HG02938 (cell line): ENCODE measurements at regions not wholly inside any gene's neighbourhood (a gene's known extent, or its start where the extent isn't known, plus 50 kb on each side); places are given as distances from the start of the nearest gene placed in this dataset.
"Not testable (repeated sequence)": the region's sequence is repeated elsewhere in the genome, so short reads cannot be mapped to it uniquely, and the experiment has no call there.

Experiments used
- ATAC-seq: cut with Tn5 transposase; IDR thresholded peaks from one replicate; pipeline ENCODE4 v1.9.1; 2021; ENCODE audit warnings: mild to moderate bottlenecking, moderate library complexity; ENCODE audit not compliant: unreplicated experiment

GRCh38 chr4:29704059-29704458 is 1016.1 kb upstream of the PCDH7 start:
- no peak for ATAC-seq

DNA sequence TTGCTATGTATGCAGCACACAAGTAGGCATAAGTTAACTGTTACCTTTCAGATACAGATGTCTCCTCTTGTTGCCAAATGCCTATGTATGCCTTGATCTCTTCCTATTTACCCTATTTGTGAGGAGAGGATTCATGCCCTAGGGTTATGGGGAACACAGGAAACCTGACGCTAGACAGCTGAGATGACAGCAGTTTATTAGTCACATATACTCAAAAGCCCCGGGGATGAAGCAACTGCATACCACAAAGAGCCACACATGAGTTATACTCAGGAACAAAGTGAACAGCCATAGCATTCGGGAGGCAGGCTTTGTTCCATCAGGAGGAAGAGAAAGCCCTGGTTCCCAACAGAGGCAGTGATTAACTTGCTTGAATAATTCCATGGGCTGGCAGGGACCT is 1011.7 kb upstream of the PCDH7 start:
- no peak for ATAC-seq

DNA sequence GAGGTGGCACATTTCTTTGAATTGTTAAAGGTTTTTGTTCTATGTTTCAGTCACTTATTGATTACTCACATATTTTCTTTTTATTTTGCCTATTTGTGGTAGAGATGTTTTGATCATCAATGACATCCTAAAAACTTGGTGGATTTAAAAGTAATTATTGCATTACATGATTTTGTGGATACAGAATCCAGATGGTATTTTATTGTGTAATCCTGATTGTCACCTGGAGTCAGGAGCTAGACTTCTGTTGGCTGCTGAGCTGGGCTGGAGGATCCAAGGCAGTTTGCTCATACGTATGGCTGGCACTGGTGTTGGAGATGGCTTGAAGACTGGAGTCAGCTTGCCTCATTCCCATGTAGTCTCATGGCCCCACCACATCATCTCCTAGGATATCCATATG is 1009.6 kb upstream of the PCDH7 start:
- ATAC-seq, result no peak

GRCh38 chr4:29711226-29711625 is 1008.9 kb upstream of the PCDH7 start:
- no peak for ATAC-seq

DNA sequence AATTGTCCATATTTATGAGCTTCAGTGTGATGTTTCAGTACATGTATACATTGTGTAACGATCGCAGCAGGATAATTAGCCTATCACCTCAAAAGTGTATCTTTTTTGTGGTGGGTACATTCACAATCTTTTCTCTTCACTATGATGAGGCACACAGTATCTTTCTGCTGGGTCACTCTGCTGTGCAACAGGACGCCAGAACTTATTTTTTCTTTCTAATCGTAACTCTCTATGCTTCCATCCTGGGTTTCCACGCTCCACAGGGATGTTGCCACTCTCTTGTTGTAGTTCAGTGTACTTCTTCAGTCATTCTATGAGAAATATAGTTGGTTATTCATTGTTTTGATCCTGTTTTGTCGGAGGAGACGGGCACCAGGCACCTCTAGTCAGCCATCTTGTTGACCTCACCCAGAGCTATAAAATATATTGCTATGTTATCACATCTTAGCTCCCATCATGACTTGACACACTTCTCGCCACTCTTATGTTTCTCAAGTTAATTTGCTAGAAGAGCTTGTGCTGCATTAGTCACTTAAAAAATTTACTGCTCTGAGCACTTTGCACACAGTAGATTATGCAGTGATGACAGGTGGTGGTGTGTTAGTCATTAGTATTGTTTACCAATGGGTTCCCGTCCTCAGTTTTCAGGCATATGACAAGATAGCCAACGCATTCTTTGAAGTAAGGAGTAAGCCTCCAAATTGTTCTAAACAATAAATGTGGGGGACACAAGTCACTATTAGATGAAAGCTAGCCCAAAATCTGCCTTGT is 1002.7 kb upstream of the PCDH7 start:
- no peak for ATAC-seq

DNA sequence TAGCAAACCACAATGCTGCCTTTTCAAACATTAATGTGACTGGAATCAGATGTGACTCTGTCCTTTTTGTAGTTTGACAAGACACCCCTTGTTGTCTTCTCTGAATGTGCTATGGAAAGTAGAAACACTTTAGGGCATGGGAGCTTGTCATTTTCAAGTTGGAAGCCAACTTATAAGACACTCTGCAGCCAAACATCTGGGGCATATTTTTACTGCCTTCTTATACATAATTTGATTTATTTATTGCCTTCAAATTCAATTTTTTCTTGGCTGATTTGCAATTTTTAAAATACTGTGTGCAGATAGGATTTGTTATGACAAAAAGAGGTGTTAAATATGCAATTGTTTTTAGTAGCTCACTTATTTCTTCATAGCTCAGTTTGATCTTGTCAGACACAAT is 1002.0 kb upstream of the PCDH7 start:
- no peak for ATAC-seq

- no peak for ATAC-seq
Measured at GRCh38 chr4:29722253-29722652, 997.9 kb upstream of the PCDH7 start.

DNA sequence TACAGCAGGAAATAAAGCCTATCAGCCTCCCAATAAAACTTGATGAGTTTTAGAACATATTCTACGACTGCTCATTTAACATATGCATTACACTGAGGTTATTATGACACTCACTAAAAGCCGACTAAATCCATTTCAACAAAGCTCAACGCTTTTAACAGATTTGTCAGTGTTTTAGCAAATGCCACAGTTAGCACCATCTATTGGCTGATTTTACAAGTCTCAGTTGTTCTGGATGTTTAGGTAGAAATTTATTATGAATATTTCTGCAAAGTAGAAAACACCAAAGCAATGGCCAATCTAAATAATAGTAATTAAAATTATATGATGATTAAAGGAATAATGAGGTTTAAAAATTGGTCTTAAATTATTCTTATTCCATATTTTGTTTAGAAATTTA is 993.2 kb upstream of the PCDH7 start:
- ATAC-seq, result no peak

DNA sequence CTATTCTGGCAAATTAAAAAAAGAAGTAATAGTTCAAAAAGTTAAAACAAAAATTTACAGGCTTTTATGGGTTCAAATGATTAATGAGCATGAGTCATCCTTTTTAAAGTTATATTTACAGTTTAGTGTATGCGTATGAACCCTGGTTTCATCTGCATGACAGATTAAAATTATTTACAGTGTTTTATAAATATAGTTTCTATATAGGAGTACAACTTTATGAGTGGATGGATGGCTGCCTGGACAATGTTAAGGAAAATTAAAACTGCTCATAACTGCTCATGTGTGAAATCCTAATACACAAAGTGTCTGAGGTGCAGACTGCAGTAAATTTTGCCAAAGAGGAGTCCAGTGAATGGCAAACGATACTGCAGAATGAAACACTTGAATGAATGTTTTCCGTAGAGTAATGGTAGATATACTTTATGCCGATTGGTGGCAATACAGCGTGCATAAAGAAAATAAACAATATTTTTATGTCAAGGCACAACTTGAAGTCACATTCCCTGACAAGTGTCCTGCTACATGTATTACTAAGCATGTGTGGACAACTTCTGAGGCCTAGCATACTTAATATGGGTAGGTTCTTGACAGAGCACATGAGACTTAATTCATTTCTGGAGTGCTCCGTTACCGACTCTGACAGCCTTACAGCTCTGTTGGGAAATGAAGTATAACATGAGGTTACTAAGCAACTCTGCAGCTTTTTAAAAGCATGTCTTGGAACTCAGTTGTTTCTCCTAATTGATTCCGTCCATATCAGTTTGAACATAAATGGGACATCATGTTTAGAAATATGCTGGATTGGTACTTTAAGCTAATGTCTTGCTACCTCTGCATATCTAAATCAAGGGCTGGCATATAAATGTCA is 985.6 kb upstream of the PCDH7 start:
- no peak for ATAC-seq

DNA sequence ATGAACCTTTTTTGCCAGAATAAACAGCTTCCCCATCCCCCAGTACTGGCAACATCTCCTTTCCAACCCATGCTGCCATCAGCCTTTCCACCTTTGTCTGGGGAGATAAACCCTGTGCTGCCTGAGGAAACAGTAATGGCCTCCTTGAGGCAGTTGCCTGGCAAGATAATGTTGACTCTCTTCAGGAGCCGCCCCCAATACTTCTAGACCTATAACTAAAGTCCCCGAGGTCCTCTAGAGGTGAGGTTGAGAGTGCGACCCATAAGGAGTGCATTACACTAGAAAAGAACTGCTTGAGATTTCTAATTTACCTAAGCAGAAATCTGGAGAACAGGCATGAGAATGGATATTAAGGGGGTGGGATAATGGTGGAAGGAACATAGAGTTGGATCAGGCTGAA is 963.2 kb upstream of the PCDH7 start:
- no peak for ATAC-seq

- ATAC-seq, result no peak
Measured at GRCh38 chr4:29762151-29762550, 958.0 kb upstream of the PCDH7 start.

DNA sequence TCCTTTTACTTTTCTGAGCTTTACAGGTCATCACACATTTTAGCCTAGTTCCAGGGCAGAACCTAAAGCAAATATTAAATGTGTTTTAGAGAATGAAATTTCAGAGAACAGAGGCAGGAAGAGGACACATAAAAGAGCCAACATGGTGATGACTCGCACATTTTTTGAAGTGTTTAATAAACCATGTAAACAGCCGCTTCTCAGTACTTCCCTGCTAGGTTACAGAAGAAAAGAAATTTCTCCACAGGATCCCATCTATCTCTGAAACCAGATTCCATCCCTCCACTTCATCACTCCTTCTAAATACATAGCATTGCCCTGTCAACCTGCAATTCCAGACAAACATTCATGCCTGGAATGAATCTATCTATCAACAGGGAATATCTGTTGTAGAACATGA is 949.5 kb upstream of the PCDH7 start:
- ATAC-seq, result no peak

GRCh38 chr4:29788123-29788522 is 932.0 kb upstream of the PCDH7 start:
- not testable (repeated sequence) for ATAC-seq

DNA sequence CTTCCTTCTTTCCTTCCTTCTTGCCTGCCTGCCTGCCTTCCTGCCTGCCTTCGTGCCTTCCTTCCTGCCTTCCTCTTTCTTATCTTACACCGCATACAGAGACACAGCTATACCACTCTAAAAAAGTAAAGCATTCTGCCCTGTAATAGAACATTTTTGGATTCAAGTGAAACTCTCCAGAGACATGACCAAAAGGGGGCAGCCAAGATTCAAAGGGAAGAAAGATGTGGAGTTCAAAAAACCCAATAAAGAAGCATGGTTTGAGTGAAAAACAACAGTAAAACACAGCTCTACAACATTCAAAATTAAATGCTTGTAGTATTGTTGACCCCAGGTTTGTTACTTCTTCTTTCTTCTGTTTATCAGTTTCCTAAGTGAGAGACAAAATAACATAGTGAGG is 914.9 kb upstream of the PCDH7 start:
- ATAC-seq, result no peak

DNA sequence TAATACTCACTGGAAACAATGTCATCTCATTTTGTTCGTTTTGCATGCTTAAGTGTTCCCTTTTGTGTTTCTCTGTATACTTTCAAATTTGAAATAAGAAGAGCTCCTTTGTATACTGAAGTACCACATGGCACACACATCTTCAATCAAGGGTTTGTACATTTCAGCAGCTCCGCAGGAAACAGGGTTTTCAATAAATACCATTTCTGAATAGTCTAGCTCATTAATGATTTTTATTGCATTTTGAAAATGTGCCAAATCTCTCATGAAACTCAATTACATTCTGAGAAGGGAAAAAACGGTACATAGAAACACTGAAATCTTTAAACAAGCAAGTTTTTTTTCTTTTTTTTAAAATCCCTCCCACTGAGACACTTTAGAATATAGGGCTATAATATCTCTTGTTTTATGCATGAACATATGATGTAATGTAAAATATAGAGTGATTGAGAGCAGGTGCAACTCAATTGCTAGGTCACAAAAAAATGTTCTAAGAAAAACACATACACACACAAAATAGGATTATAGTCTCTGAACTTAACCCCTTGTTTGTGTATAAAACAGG is 914.2 kb upstream of the PCDH7 start:
- no peak for ATAC-seq

DNA sequence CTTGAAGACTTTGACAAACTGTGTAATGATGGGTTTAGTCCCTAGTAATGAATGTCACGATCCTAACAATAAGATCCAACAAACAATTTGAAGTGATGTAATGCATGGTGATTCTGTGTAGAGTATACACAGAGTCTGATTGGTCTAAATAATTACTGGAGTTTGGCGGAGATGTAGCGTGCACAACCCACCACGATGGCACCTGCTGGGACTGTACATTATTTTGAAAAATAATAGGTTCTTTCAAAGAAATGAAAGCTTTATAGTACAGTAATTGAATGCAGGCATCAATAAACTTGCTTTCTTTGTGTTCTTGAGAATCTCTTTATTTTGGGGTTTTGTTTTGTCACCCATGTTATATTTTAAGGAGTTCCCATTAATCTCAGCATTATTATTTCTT is 902.2 kb upstream of the PCDH7 start:
- ATAC-seq, result no peak

- ATAC-seq, result no peak
Measured at GRCh38 chr4:29829067-29829466, 891.1 kb upstream of the PCDH7 start.

GRCh38 chr4:29852537-29852936 is 867.6 kb upstream of the PCDH7 start:
- ATAC-seq, result no peak

- no peak for ATAC-seq
Measured at GRCh38 chr4:29853833-29854232, 866.3 kb upstream of the PCDH7 start.

GRCh38 chr4:29861307-29861706 is 858.9 kb upstream of the PCDH7 start:
- no peak for ATAC-seq

DNA sequence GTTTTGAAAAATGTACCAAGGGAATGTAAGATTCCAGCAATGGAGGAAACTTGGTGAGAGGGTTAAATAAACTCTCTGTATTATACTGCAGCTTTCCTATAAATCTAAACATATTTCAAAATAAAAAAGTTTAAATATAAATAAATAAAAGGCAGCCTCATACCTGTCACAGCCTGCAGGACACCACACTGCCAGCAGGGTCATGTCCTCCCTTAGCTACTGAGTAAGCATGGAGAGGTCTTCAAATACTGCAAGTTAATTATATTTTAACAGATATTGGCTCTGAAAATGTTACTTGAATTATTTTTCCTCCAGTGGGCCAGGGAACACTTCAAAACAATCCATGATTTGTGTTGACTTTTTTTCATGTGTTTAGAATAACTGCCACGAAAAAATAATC is 852.8 kb upstream of the PCDH7 start:
- no peak for ATAC-seq

GRCh38 chr4:29900336-29900735 is 819.8 kb upstream of the PCDH7 start:
- no peak for ATAC-seq
